GM23338 (cell line): ENCODE measurements at regions not wholly inside any gene's neighbourhood (a gene's known extent, or its start where the extent isn't known, plus 50 kb on each side); places are given as distances from the start of the nearest gene placed in this dataset.

Experiments
- ATAC-seq: fragments of 200-7000 bp; cut with Tn5 transposase; 3 replicates; pipeline ENCODE4 v1.9.1; 2020
- DNase-seq: peaks from one replicate; pipeline ENCODE4 v3.0.0-alpha.2; 2015; ENCODE audit warnings: low spot score
- H2AFZ ChIP-seq: fragments of 200-600 bp; sonication (generic); 2 replicates; pipeline ENCODE4 v1.8.0; 2016; ENCODE audit warnings: antibody characterized with exemption, mild to moderate bottlenecking, moderate library complexity
- H3F3A ChIP-seq: fragments of 200-600 bp; sonication (generic); replicated peaks from 2 replicates; pipeline ENCODE4 v1.8.0; 2017; ENCODE audit warnings: antibody characterized with exemption, mixed run types, low read depth
- H3K27ac ChIP-seq: fragments of 200-600 bp; sonication (generic); 2 replicates; pipeline ENCODE4 v1.6.1; 2016; ENCODE audit warnings: low read depth
- H3K27me3 ChIP-seq: fragments of 200-600 bp; sonication (generic); 2 replicates; pipeline ENCODE4 v1.8.0; 2016; ENCODE audit warnings: mild to moderate bottlenecking, mixed run types, moderate library complexity; ENCODE audit not compliant: insufficient read depth
- H3K36me3 ChIP-seq: fragments of 200-600 bp; sonication (generic); 2 replicates; pipeline ENCODE4 v1.8.0; 2016; ENCODE audit warnings: mild to moderate bottlenecking; ENCODE audit not compliant: insufficient read depth
- H3K4me1 ChIP-seq: fragments of 200-600 bp; sonication (generic); 2 replicates; pipeline ENCODE4 v1.8.0; 2016; ENCODE audit warnings: mild to moderate bottlenecking, moderate library complexity; ENCODE audit not compliant: insufficient read depth
- H3K4me2 ChIP-seq: fragments of 200-600 bp; sonication (generic); 2 replicates; pipeline ENCODE4 v1.7.1; 2017; ENCODE audit warnings: mixed run types
- H3K4me3 ChIP-seq: fragments of 200-600 bp; sonication (generic); 2 replicates; pipeline ENCODE4 v1.6.1; 2016; ENCODE audit warnings: mixed run types
- H3K79me2 ChIP-seq: fragments of 200-600 bp; sonication (generic); replicated peaks from 2 replicates; pipeline ENCODE4 v1.8.0; 2017; ENCODE audit warnings: mild to moderate bottlenecking; ENCODE audit not compliant: insufficient read depth
- H3K9me2 ChIP-seq: fragments of 200-600 bp; sonication (generic); 2 replicates; pipeline ENCODE4 v1.8.0; 2017; ENCODE audit not compliant: insufficient read depth
- H4K20me1 ChIP-seq: fragments of 200-600 bp; sonication (generic); replicated peaks from 2 replicates; pipeline ENCODE4 v1.8.0; 2017; ENCODE audit warnings: mild to moderate bottlenecking; ENCODE audit not compliant: insufficient read depth
- H3K27ac Mint-ChIP-seq: 2 replicates; pipeline ENCODE4 v1.8.0; 2020; ENCODE audit warnings: inconsistent platforms, mild to moderate bottlenecking, moderate library complexity, mixed read lengths
- H3K27me3 Mint-ChIP-seq: 3 replicates; pipeline ENCODE4 v1.8.0; 2022; ENCODE audit warnings: low read depth, mild to moderate bottlenecking, moderate library complexity, mixed read lengths, inconsistent platforms; ENCODE audit not compliant: insufficient read depth, poor library complexity
- H3K36me3 Mint-ChIP-seq: 3 replicates; pipeline ENCODE4 v1.8.0; 2021; ENCODE audit warnings: low read depth, mild to moderate bottlenecking, inconsistent platforms, moderate library complexity, mixed read lengths
- H3K4me1 Mint-ChIP-seq: 3 replicates; pipeline ENCODE4 v1.8.0; 2020; ENCODE audit warnings: mild to moderate bottlenecking, inconsistent platforms, mixed read lengths
- H3K4me3 Mint-ChIP-seq: 3 replicates; pipeline ENCODE4 v1.8.0; 2021; ENCODE audit warnings: moderate library complexity, mild to moderate bottlenecking, inconsistent platforms, mixed read lengths
- H3K9me3 Mint-ChIP-seq: 3 replicates; pipeline ENCODE4 v1.8.0; 2020; ENCODE audit warnings: moderate library complexity, mild to moderate bottlenecking, inconsistent platforms, mixed read lengths
- CREB1 ChIP-seq: fragments of 250-450 bp; sonication (Bioruptor Pico); IDR thresholded peaks from 2 replicates; pipeline ENCODE4 v1.5.0; 2020; ENCODE audit warnings: low read depth, mild to moderate bottlenecking, moderate library complexity
- CTCF ChIP-seq, 2 experiments: fragments of 200-600 bp in 1 of 2; sonication (generic) in 1 of 2; conservative IDR thresholded peaks; 2 replicates each; pipeline versions ENCODE4 v1.5.1 to v1.6.1; 2016 to 2017; ENCODE audit warnings: antibody characterized with exemption in 2 of 2, low read depth in 2 of 2, mild to moderate bottlenecking in 2 of 2, moderate library complexity in 1 of 2
- ETS1 ChIP-seq: IDR thresholded peaks from 2 replicates; pipeline ENCODE4 v1.6.1; 2016; ENCODE audit warnings: antibody characterized with exemption
- EZH2 ChIP-seq: fragments of 200-600 bp; sonication (generic); IDR thresholded peaks from one replicate; pipeline ENCODE4 v1.8.0; 2017; ENCODE audit warnings: antibody characterized with exemption, mild to moderate bottlenecking, low read depth; ENCODE audit not compliant: unreplicated experiment
- EZH2phosphoT487 ChIP-seq: fragments of 200-600 bp; sonication (generic); IDR thresholded peaks from one replicate; pipeline ENCODE4 v1.8.1; 2018; ENCODE audit warnings: antibody characterized with exemption; ENCODE audit not compliant: unreplicated experiment
- JUNB ChIP-seq: IDR thresholded peaks from one replicate; pipeline ENCODE4 v1.6.1; 2016; ENCODE audit warnings: antibody characterized with exemption; ENCODE audit not compliant: unreplicated experiment
- NANOG ChIP-seq: IDR thresholded peaks from 2 replicates; pipeline ENCODE4 v1.6.1; 2016; ENCODE audit warnings: antibody characterized with exemption, borderline replicate concordance
- POLR2AphosphoS5 ChIP-seq: IDR thresholded peaks from 2 replicates; pipeline ENCODE4 v1.6.1; 2016; ENCODE audit warnings: antibody characterized with exemption, low read depth
- REST ChIP-seq: IDR thresholded peaks from one replicate; pipeline ENCODE4 v1.6.1; 2018; ENCODE audit warnings: antibody characterized with exemption; ENCODE audit not compliant: unreplicated experiment
- STAT1 ChIP-seq: IDR thresholded peaks from one replicate; pipeline ENCODE4 v1.6.1; 2016; ENCODE audit warnings: antibody characterized with exemption; ENCODE audit not compliant: unreplicated experiment
- ZNF114 ChIP-seq: fragments of 250-450 bp; sonication (Bioruptor Pico); IDR thresholded peaks from 2 replicates; pipeline ENCODE4 v1.5.0; 2020; ENCODE audit warnings: mild to moderate bottlenecking, moderate library complexity
- ZNF331 ChIP-seq: fragments of 250-450 bp; sonication (Bioruptor Pico); IDR thresholded peaks from 2 replicates; pipeline ENCODE4 v1.5.0; 2020; ENCODE audit warnings: low read depth, mild to moderate bottlenecking, moderate library complexity
- ZNF462 ChIP-seq: fragments of 250-450 bp; sonication (Bioruptor Pico); IDR thresholded peaks from 2 replicates; pipeline ENCODE4 v1.5.0; 2020; ENCODE audit warnings: mild to moderate bottlenecking, moderate library complexity

- H3K36me3 ChIP-seq: no peaks in the 10 kb centered on the region; the same call in 1 of the 2 replicates
- H3K27me3 ChIP-seq: no peaks in the 10 kb centered on the region
- Mint-ChIP-seq H3K36me3 (peaks cover 5% of the 10 kb centered on the region; the same call in 1 of the 3 replicates), H3K9me3 (peaks cover 11% of the 10 kb centered on the region), H3K27ac (no peak overlapping the region), H3K27me3 (peaks cover 7% of the 10 kb centered on the region), H3K4me3 (no peak overlapping the region), H3K4me1 (peaks cover 12% of the 10 kb centered on the region; the same call in 2 of the 3 replicates)
- H3K4me2 ChIP-seq: no peak overlapping the region
- H3K4me3 ChIP-seq: no peak overlapping the region
- no peak for DNase-seq
- TF ChIP-seq CREB1 (CRISPR knock-in tag): no peak
- no peak for TF ChIP-seq JUNB
- no peak for TF ChIP-seq ZNF462 (CRISPR knock-in tag)
- TF ChIP-seq CTCF (conservative IDR thresholded peaks at IDR 0.05; ENCODE audit: low read depth in 2 of 2): no peak
- no peak for TF ChIP-seq ETS1
- no peak for TF ChIP-seq POLR2AphosphoS5
- TF ChIP-seq EZH2phosphoT487: no peak
- no peak for TF ChIP-seq ZNF114
- no peak for TF ChIP-seq NANOG
- TF ChIP-seq STAT1: no peak
- TF ChIP-seq REST: no peak
- TF ChIP-seq EZH2: no peak
- no peak for TF ChIP-seq ZNF331 (CRISPR knock-in tag)
- no peak for ATAC-seq
- no peaks in the 10 kb centered on the region for H4K20me1 ChIP-seq
- H3K4me1 ChIP-seq: peaks cover 4% of the 10 kb centered on the region; the same call in 1 of the 2 replicates
- H3K27ac ChIP-seq: no peak overlapping the region
- no peak overlapping the region for H2AFZ ChIP-seq
- H3K9me2 ChIP-seq: no peaks in the 10 kb centered on the region
- H3K79me2 ChIP-seq: no peaks in the 10 kb centered on the region
- H3F3A ChIP-seq: no peaks in the 10 kb centered on the region
Measured at GRCh38 chr5:6845856-6846255, 132.6 kb downstream of the TENT4A start.
